Trophoblast cell (in vitro differentiated cells and primary cell): ENCODE measurements at regions not wholly inside any gene's neighbourhood (a gene's known extent, or its start where the extent isn't known, plus 50 kb on each side); places are given as distances from the start of the nearest gene placed in this dataset.

Experiments
- DNase-seq, 2 donors: peaks; one replicate each; pipeline ENCODE4 v3.0.0-alpha.2; 2016
- H2AFZ ChIP-seq: 2 replicates; pipeline ENCODE4 v1.6.1; 2013; ENCODE audit warnings: low read length, moderate library complexity, mild to moderate bottlenecking; ENCODE audit not compliant: insufficient read depth, poor library complexity
- H2AK5ac ChIP-seq: 2 replicates; pipeline ENCODE4 v1.6.1; 2013; ENCODE audit warnings: mild to moderate bottlenecking, low read length
- H2BK120ac ChIP-seq: 2 replicates; pipeline ENCODE4 v1.6.1; 2013; ENCODE audit warnings: low read length, mild to moderate bottlenecking, moderate library complexity; ENCODE audit not compliant: insufficient read depth, poor library complexity
- H2BK12ac ChIP-seq: 2 replicates; pipeline ENCODE4 v1.6.1; 2013; ENCODE audit warnings: mild to moderate bottlenecking, low read length, moderate library complexity
- H2BK5ac ChIP-seq: 2 replicates; pipeline ENCODE4 v1.6.1; 2013; ENCODE audit warnings: low read length, low read depth, moderate library complexity, mild to moderate bottlenecking; ENCODE audit not compliant: poor library complexity
- H3K14ac ChIP-seq: 2 replicates; pipeline ENCODE4 v1.6.1; 2013; ENCODE audit warnings: mild to moderate bottlenecking, low read length
- H3K18ac ChIP-seq: 2 replicates; pipeline ENCODE4 v1.6.1; 2013; ENCODE audit warnings: mild to moderate bottlenecking, low read length
- H3K23ac ChIP-seq: 2 replicates; pipeline ENCODE4 v1.6.1; 2013; ENCODE audit warnings: low read length
- H3K27ac ChIP-seq: 2 replicates; pipeline ENCODE4 v1.5.1; 2013; ENCODE audit warnings: low read depth, mild to moderate bottlenecking, inconsistent platforms, low read length, moderate library complexity
- H3K27me3 ChIP-seq: 2 replicates; pipeline ENCODE4 v1.6.1; 2013; ENCODE audit warnings: inconsistent platforms, mild to moderate bottlenecking, low read length, moderate library complexity; ENCODE audit not compliant: insufficient read depth
- H3K36me3 ChIP-seq, 2 experiments: 1 replicate in 1 of 2; 2 replicates in 1 of 2; pipeline ENCODE4 v1.6.1; 2013; ENCODE audit warnings: low read length in 2 of 2, mild to moderate bottlenecking in 2 of 2, moderate library complexity in 1 of 2; ENCODE audit not compliant: insufficient read depth in 2 of 2, control insufficient read depth in 1 of 2
- H3K4ac ChIP-seq: 2 replicates; pipeline ENCODE4 v1.6.1; 2013; ENCODE audit warnings: low read depth, mild to moderate bottlenecking, low read length, moderate library complexity
- H3K4me1 ChIP-seq, 2 experiments: 1 replicate in 1 of 2; 2 replicates in 1 of 2; pipeline ENCODE4 v1.6.1; 2013; ENCODE audit warnings: low read length in 2 of 2, mild to moderate bottlenecking in 2 of 2, moderate library complexity in 1 of 2; ENCODE audit not compliant: insufficient read depth in 2 of 2, control insufficient read depth in 1 of 2
- H3K4me2 ChIP-seq: 2 replicates; pipeline ENCODE4 v1.6.1; 2013; ENCODE audit warnings: inconsistent platforms, mild to moderate bottlenecking, low read length, moderate library complexity
- H3K4me3 ChIP-seq: 2 replicates; pipeline ENCODE4 v1.5.1; 2013; ENCODE audit warnings: mild to moderate bottlenecking, low read depth, low read length, inconsistent platforms
- H3K79me1 ChIP-seq: one replicate; pipeline ENCODE4 v1.6.1; 2013; ENCODE audit warnings: low read length
- H3K79me2 ChIP-seq: 2 replicates; pipeline ENCODE4 v1.6.1; 2013; ENCODE audit warnings: low read length, mild to moderate bottlenecking; ENCODE audit not compliant: control insufficient read depth, insufficient read depth, poor library complexity
- H3K9ac ChIP-seq: 2 replicates; pipeline ENCODE4 v1.6.1; 2013; ENCODE audit warnings: mild to moderate bottlenecking, low read length
- H3K9me3 ChIP-seq: 2 replicates; pipeline ENCODE4 v1.6.1; 2013; ENCODE audit warnings: low read depth, mild to moderate bottlenecking, control low read depth, inconsistent platforms, low read length; ENCODE audit not compliant: insufficient read depth
- H4K12ac ChIP-seq: 2 replicates; pipeline ENCODE4 v1.6.1; 2013; ENCODE audit warnings: low read depth, mild to moderate bottlenecking, low read length, moderate library complexity
- H4K8ac ChIP-seq: 2 replicates; pipeline ENCODE4 v1.6.1; 2013; ENCODE audit warnings: low read depth, mild to moderate bottlenecking, low read length, moderate library complexity
- H4K91ac ChIP-seq: one replicate; pipeline ENCODE4 v1.6.1; 2013; ENCODE audit warnings: low read depth, mild to moderate bottlenecking, low read length, moderate library complexity
- WGBS: extraction: QIAGEN DNeasy Blood & Tissue Kit; methylation state at CpG from one replicate; pipeline ENCODE4 v1.1.7; 2013; ENCODE audit warnings: missing lambda C conversion rate; ENCODE audit not compliant: insufficient read length, insufficient coverage; ENCODE audit errors: extremely low coverage; 5-methylcytosine and 5-hydroxymethylcytosine counted together

DNA sequence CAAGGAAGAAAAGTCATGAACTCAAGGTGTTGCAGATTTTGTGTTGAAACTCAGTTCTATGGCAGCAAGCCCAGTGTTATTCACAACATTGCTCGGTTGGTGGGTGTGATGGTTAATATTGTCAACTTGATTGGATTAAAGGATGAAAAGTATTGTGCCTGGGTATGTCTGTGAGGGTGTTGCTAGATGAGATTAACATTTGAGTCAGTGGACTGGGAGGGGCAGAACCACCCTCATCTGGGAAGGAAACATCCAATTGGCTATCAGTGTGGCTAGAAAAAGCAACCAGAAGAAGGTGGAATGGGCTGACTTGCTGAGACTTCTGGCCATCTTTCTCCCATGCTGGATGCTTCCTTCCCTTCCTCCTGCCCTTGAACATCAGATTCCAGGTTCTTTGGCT is 353.2 kb downstream of the ADRA2A start:
- no peaks in the 10 kb centered on the region for H3K79me2 ChIP-seq
- H3K36me3 ChIP-seq, result no peaks in the 10 kb centered on the region
- H3K18ac ChIP-seq, result no peak overlapping the region
- H2BK120ac ChIP-seq, result no peak overlapping the region
- WGBS, result no CpG with 5 or more reads among the region's 1 CpG
- H2AK5ac ChIP-seq, result no peak overlapping the region
- no peak overlapping the region for H3K14ac ChIP-seq
- DNase-seq, result no peak
- no peak overlapping the region for H3K27ac ChIP-seq
- no peaks in the 10 kb centered on the region for H3K79me1 ChIP-seq
- H4K91ac ChIP-seq, result no peak overlapping the region
- no peak overlapping the region for H3K23ac ChIP-seq
- H2BK12ac ChIP-seq, result no peak overlapping the region
- no peak overlapping the region for H3K4me3 ChIP-seq
- no peaks in the 10 kb centered on the region for H3K27me3 ChIP-seq
- no peak overlapping the region for H3K9ac ChIP-seq
- H2BK5ac ChIP-seq, result no peak overlapping the region
- H4K8ac ChIP-seq, result no peak overlapping the region
- H3K4me2 ChIP-seq, result no peak overlapping the region
- no peak overlapping the region for H4K12ac ChIP-seq
- no peak overlapping the region for H3K4ac ChIP-seq
- H3K4me1 ChIP-seq, result no peaks in the 10 kb centered on the region
- H2AFZ ChIP-seq, result no peak overlapping the region
- no peaks in the 10 kb centered on the region for H3K9me3 ChIP-seq

DNA sequence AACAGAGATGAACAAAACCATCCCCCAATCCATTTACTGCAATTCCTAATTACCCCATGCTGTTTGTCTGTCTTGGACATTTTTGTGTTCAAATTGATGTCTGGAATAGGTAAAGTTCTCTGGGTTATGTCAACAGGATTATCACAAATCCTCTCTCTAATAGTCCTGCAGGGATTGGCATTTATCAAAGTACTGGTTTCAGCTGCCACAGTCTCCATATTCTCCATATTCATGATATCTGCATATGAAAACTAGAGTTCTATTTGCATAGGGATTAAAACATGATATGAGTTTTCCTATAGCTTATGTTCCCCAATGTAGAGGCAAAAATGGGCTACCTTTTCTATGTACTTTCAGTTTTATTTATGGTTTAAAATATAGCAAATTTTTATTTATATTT is 355.8 kb downstream of the ADRA2A start:
- H3K9me3 ChIP-seq, result no peaks in the 10 kb centered on the region
- H3K79me1 ChIP-seq, result no peaks in the 10 kb centered on the region
- no peak overlapping the region for H2BK5ac ChIP-seq
- no peak overlapping the region for H4K12ac ChIP-seq
- no peaks in the 10 kb centered on the region for H3K27me3 ChIP-seq
- no peak overlapping the region for H3K18ac ChIP-seq
- H3K4me2 ChIP-seq, result no peak overlapping the region
- H3K27ac ChIP-seq, result no peak overlapping the region
- no peak overlapping the region for H3K23ac ChIP-seq
- H3K4me1 ChIP-seq, result no peaks in the 10 kb centered on the region
- no peaks in the 10 kb centered on the region for H3K79me2 ChIP-seq
- H4K91ac ChIP-seq, result no peak overlapping the region
- H2BK120ac ChIP-seq, result no peak overlapping the region
- no peak for DNase-seq
- H2AK5ac ChIP-seq, result no peak overlapping the region
- H3K4ac ChIP-seq, result no peak overlapping the region
- no peak overlapping the region for H3K4me3 ChIP-seq
- no peak overlapping the region for H3K9ac ChIP-seq
- no peak overlapping the region for H2AFZ ChIP-seq
- no peaks in the 10 kb centered on the region for H3K36me3 ChIP-seq
- no peak overlapping the region for H4K8ac ChIP-seq
- H2BK12ac ChIP-seq, result no peak overlapping the region
- H3K14ac ChIP-seq, result no peak overlapping the region

- Histone ChIP-seq H3K18ac (no peak overlapping the region), H2BK12ac (no peak overlapping the region), H3K36me3 (no peaks in the 10 kb centered on the region), H3K27ac (no peak overlapping the region), H4K91ac (no peak overlapping the region), H4K8ac (no peak overlapping the region), H3K4me1 (no peaks in the 10 kb centered on the region), H3K9me3 (no peaks in the 10 kb centered on the region), H2AFZ (no peak overlapping the region), H2BK5ac (no peak overlapping the region), H3K9ac (no peak overlapping the region), H3K23ac (no peak overlapping the region), H3K79me2 (no peaks in the 10 kb centered on the region), H2BK120ac (no peak overlapping the region), H3K14ac (no peak overlapping the region), H3K27me3 (no peaks in the 10 kb centered on the region), H3K79me1 (no peaks in the 10 kb centered on the region), H3K4me2 (no peak overlapping the region), H3K4ac (no peak overlapping the region), H3K4me3 (no peak overlapping the region), H2AK5ac (no peak overlapping the region), H4K12ac (no peak overlapping the region)
- no peak for DNase-seq
- no CpG with 5 or more reads among the region's 1 CpG for WGBS
Measured at GRCh38 chr10:111435871-111436270, 359.0 kb downstream of the ADRA2A start.

GRCh38 chr10:111439034-111439842 is 362.4 kb downstream of the ADRA2A start:
- H3K79me1 ChIP-seq, result no peaks in the 10 kb centered on the region
- no peaks in the 10 kb centered on the region for H3K36me3 ChIP-seq
- no peak overlapping the region for H3K18ac ChIP-seq
- H3K4ac ChIP-seq, result no peak overlapping the region
- H4K12ac ChIP-seq, result no peak overlapping the region
- no peaks in the 10 kb centered on the region for H3K4me1 ChIP-seq
- H3K27ac ChIP-seq, result no peak overlapping the region
- H3K9me3 ChIP-seq, result no peaks in the 10 kb centered on the region
- no CpG with 5 or more reads among the region's 3 CpGs for WGBS
- no peak overlapping the region for H3K14ac ChIP-seq
- H2AK5ac ChIP-seq, result no peak overlapping the region
- no peak overlapping the region for H3K4me2 ChIP-seq
- no peak overlapping the region for H3K9ac ChIP-seq
- no peak overlapping the region for H2BK12ac ChIP-seq
- H3K27me3 ChIP-seq, result no peaks in the 10 kb centered on the region
- H4K8ac ChIP-seq, result no peak overlapping the region
- no peak overlapping the region for H2AFZ ChIP-seq
- no peak for DNase-seq
- no peak overlapping the region for H4K91ac ChIP-seq
- no peak overlapping the region for H2BK120ac ChIP-seq
- H3K23ac ChIP-seq, result no peak overlapping the region
- H3K79me2 ChIP-seq, result no peaks in the 10 kb centered on the region
- H2BK5ac ChIP-seq, result no peak overlapping the region
- no peak overlapping the region for H3K4me3 ChIP-seq
